ENCODE measurements at regions not wholly inside any gene's neighbourhood (a gene's known extent, or its start where the extent isn't known, plus 50 kb on each side); places are given as distances from the start of the nearest gene placed in this dataset.

DNA sequence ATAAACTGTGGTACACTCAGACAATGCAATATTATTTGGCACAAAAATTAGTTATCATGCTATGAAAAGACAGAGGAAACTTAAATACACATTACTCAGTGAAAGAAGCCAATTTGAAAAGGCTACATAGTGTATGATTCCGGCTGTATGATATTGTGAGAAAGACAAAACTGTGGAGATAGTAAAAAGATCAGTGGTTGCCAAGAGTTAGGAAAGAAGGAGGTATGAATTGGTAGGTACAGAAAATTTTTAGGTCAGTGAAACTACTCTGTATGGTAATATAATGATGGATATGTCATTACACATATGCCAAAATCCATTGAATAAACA is 458.8 kb upstream of the CBLB start:
- H3K36me3 Mint-ChIP-seq (ENCODE audit: low read depth) = peaks cover 6% of the 10 kb centered on the region
- no peaks in the 10 kb centered on the region for H3K4me1 Mint-ChIP-seq
- H3K27ac Mint-ChIP-seq = no peak overlapping the region
- TF ChIP-seq, protein P1, sequence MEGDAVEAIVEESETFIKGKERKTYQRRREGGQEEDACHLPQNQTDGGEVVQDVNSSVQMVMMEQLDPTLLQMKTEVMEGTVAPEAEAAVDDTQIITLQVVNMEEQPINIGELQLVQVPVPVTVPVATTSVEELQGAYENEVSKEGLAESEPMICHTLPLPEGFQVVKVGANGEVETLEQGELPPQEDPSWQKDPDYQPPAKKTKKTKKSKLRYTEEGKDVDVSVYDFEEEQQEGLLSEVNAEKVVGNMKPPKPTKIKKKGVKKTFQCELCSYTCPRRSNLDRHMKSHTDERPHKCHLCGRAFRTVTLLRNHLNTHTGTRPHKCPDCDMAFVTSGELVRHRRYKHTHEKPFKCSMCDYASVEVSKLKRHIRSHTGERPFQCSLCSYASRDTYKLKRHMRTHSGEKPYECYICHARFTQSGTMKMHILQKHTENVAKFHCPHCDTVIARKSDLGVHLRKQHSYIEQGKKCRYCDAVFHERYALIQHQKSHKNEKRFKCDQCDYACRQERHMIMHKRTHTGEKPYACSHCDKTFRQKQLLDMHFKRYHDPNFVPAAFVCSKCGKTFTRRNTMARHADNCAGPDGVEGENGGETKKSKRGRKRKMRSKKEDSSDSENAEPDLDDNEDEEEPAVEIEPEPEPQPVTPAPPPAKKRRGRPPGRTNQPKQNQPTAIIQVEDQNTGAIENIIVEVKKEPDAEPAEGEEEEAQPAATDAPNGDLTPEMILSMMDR (IDR thresholded peaks at IDR 0.05) = no peak
- peaks cover 27% of the 10 kb centered on the region for H3K9me3 Mint-ChIP-seq
- H3K27me3 Mint-ChIP-seq (ENCODE audit: low read depth, poor library complexity) = no peaks in the 10 kb centered on the region
- no peak for DNase-seq
- H3K4me3 Mint-ChIP-seq = no peak overlapping the region

DNA sequence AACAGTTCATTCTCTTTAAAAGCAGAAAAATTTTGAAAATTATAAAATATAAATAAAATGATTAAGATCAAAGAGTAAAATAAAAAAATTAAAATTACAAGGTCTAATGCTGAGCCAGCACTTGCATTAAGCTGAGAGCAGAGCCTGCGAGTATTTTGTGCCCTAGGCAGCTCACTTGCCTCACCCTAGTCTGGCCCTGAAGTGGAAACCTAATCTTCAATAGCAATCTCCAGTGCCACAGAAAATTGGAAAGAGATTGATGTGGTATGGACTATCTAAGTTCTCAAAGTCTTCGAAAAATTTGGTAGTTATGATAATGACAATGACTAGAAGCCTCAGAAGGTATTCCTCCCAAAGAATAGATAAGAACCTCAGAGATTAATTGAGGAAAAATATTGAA is 459.4 kb upstream of the CBLB start:
- Mint-ChIP-seq H3K36me3 (ENCODE audit: low read depth) (peaks cover 6% of the 10 kb centered on the region), H3K4me3 (no peak overlapping the region)

DNA sequence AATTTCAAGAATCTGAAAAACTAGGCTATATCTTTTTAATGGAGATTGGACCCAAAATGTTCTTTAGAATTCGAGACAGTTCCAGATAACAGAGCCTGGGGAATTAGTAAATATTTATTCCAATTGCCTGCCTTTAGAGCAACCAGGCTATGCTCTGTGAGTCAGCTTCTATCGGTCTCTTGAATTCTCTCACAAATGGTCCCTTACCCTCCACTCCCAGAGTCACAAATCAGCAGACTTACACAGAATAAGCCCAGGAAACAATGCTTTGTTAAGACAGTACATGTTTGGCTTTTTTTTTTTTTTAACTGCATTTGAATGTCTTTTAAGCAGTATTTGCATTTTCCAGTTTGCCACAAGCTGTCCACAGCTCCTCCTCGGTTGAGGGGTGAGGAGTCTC is 460.7 kb upstream of the CBLB start:
- Mint-ChIP-seq H3K4me1 (no peaks in the 10 kb centered on the region), H3K27ac (no peak overlapping the region), H3K4me3 (no peak overlapping the region), H3K27me3 (ENCODE audit: low read depth, poor library complexity) (no peaks in the 10 kb centered on the region), H3K9me3 (peaks cover 14% of the 10 kb centered on the region), H3K36me3 (ENCODE audit: low read depth) (peaks cover 6% of the 10 kb centered on the region)
- DNase-seq = no peak
- TF ChIP-seq, protein P1 (IDR thresholded peaks at IDR 0.05) = no peak

More for the DNA sequence above, 459.4 kb upstream of the CBLB start:
- Mint-ChIP-seq H3K4me1 (no peaks in the 10 kb centered on the region), H3K27ac (no peak overlapping the region), H3K27me3 (ENCODE audit: low read depth, poor library complexity) (no peaks in the 10 kb centered on the region), H3K9me3 (peaks cover 25% of the 10 kb centered on the region)
- DNase-seq = no peak
- TF ChIP-seq, protein P1 (IDR thresholded peaks at IDR 0.05) = no peak

DNA sequence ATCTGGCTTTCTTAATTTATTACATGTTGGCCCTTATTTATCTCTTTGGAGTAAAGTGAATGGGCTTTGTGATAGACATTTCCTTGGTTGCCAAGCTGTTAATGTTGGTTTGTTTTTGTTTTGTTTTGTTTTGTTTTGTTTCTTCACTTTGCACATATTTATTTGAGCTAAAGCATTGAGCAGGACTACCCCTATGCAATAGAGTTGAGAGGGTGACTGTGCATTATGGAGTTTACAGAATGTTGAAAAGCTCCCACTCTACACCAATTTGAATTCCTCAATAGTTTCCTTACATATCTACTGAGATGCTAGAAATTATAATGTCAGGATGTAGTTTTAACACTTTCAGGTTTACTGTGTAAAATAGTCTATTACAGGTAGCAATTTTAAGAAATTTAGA is 462.8 kb upstream of the CBLB start:
- H3K4me3 Mint-ChIP-seq = no peak overlapping the region
- no peak overlapping the region for H3K27ac Mint-ChIP-seq
- TF ChIP-seq, protein P1 (IDR thresholded peaks at IDR 0.05) = no peak
- H3K27me3 Mint-ChIP-seq (ENCODE audit: low read depth, poor library complexity) = no peaks in the 10 kb centered on the region
- H3K36me3 Mint-ChIP-seq (ENCODE audit: low read depth) = no peaks in the 10 kb centered on the region
- DNase-seq = no peak
- H3K4me1 Mint-ChIP-seq = no peaks in the 10 kb centered on the region
- no peaks in the 10 kb centered on the region for H3K9me3 Mint-ChIP-seq

DNA sequence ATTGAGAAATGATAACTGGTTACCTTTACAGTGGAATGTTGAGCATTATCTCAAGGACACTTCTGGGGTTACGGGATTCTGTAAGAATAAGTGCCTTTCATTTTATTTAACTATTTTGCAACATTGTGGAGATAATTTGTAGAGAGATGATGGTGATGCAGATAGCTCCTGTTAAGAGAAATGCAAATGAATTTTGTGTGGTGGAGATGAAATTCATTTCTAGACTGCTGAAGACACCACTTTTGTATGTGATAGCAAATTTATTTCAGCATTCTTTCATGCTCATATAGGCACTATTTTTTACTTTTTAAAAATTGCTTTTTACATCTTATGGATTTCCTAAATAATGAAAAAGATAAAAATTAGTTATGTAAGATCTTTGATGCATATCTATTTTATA is 463.3 kb upstream of the CBLB start:
- H3K27ac Mint-ChIP-seq = no peak overlapping the region
- no peaks in the 10 kb centered on the region for H3K9me3 Mint-ChIP-seq
- no peaks in the 10 kb centered on the region for H3K4me1 Mint-ChIP-seq
- H3K4me3 Mint-ChIP-seq = no peak overlapping the region
- H3K27me3 Mint-ChIP-seq (ENCODE audit: low read depth, poor library complexity) = no peaks in the 10 kb centered on the region
- DNase-seq = no peak
- no peaks in the 10 kb centered on the region for H3K36me3 Mint-ChIP-seq (ENCODE audit: low read depth)
- TF ChIP-seq, protein P1 (IDR thresholded peaks at IDR 0.05) = no peak

GRCh38 chr3:106332884-106333283 is 464.1 kb upstream of the CBLB start:
- no peaks in the 10 kb centered on the region for H3K36me3 Mint-ChIP-seq (ENCODE audit: low read depth)
- no peaks in the 10 kb centered on the region for H3K4me1 Mint-ChIP-seq
- no peaks in the 10 kb centered on the region for H3K27me3 Mint-ChIP-seq (ENCODE audit: low read depth, poor library complexity)
- no peak for DNase-seq
- no peak overlapping the region for H3K4me3 Mint-ChIP-seq
- H3K9me3 Mint-ChIP-seq = no peaks in the 10 kb centered on the region
- H3K27ac Mint-ChIP-seq = no peak overlapping the region
- TF ChIP-seq, protein P1 (IDR thresholded peaks at IDR 0.05) = no peak
